Transverse colon (tissue), 4 donors: ENCODE measurements at regions not wholly inside any gene's neighbourhood (a gene's known extent, or its start where the extent isn't known, plus 50 kb on each side); places are given as distances from the start of the nearest gene placed in this dataset.

Experiments
- DNase-seq: peaks from one replicate; pipeline ENCODE4 v3.0.0-alpha.2; 2019
- H3K27ac ChIP-seq, 4 donors: fragments of 200-600 bp; sonication (generic); 2 replicates each; pipeline ENCODE4 v1.5.1; 2016 to 2018; ENCODE audit warnings: inconsistent platforms in 4 of 4
- H3K27me3 ChIP-seq: fragments of 200-600 bp; sonication (generic); 2 replicates; pipeline ENCODE4 v1.5.1; 2017; ENCODE audit warnings: inconsistent platforms
- H3K36me3 ChIP-seq, 4 donors: fragments of 200-600 bp; sonication (generic); 2 replicates each; pipeline ENCODE4 v1.5.1; 2017 to 2019; ENCODE audit warnings: inconsistent platforms in 4 of 4
- H3K4me1 ChIP-seq, 4 donors: fragments of 200-600 bp; sonication (generic); 2 replicates each; pipeline ENCODE4 v1.5.1; 2017 to 2020; ENCODE audit warnings: inconsistent platforms in 4 of 4
- H3K4me3 ChIP-seq, 4 donors: fragments of 200-600 bp; sonication (generic); 1 replicate in 1 of 4; 2 replicates in 3 of 4; pipeline versions ENCODE4 v1.5.1 to v1.6.1; 2017 to 2019; ENCODE audit warnings: inconsistent platforms in 4 of 4
- H3K9me3 ChIP-seq, 2 donors: fragments of 200-600 bp; sonication (generic); 2 replicates each; pipeline ENCODE4 v1.5.1; 2017 to 2019; ENCODE audit warnings: inconsistent platforms in 2 of 2
- EP300 ChIP-seq: sonication (generic); formaldehyde crosslinking; IDR thresholded peaks from one replicate; pipeline ENCODE4 v1.6.1; 2017; ENCODE audit warnings: antibody characterized with exemption, low read depth
- POLR2A ChIP-seq: fragments of 450-650 bp; IDR thresholded peaks from one replicate; pipeline ENCODE4 v1.6.1; 2016; ENCODE audit warnings: antibody characterized with exemption, mild to moderate bottlenecking, moderate library complexity
- POLR2AphosphoS5 ChIP-seq, 3 donors: sonication (generic); formaldehyde crosslinking; IDR thresholded peaks; one replicate each; pipeline ENCODE4 v1.6.1; 2016; ENCODE audit warnings: antibody characterized with exemption in 3 of 3
- WGBS, 2 donors: methylation state at CpG; one replicate each; pipeline ENCODE4 v1.1.5; 2018; ENCODE audit warnings: low coverage in 1 of 2; 5-methylcytosine and 5-hydroxymethylcytosine counted together
- in situ Hi-C, 4 donors: fragments of 200-750 bp; cut with MboI; loops; one replicate each; pipeline versions ENCODE4 v1.15.0 to v1.15.1; 2017; ENCODE audit warnings: low sequenced_read_pairs in 3 of 4, low pct_ligation_motif_present in 1 of 4, low pct_unique_long_range_greater_than_20kb in 1 of 4
- intact Hi-C: fragments of 100-400 bp; cut with DNase I; formaldehyde crosslinking; loops from one replicate; pipeline ENCODE4 v1.15.1; 2023; ENCODE audit warnings: low total_unique reads
- TF ChIP-seq, protein P1 (sequence below), 5 experiments: fragments of 200-600 bp in 3 of 5; fragments of 450-650 bp in 2 of 5; sonication (generic) in 3 of 5; IDR thresholded peaks; 1 replicate in 2 of 5; 2 replicates in 3 of 5; pipeline ENCODE4 v1.5.1; 2016 to 2017; ENCODE audit warnings: antibody characterized with exemption in 5 of 5, inconsistent platforms in 3 of 5, mild to moderate bottlenecking in 2 of 5, moderate library complexity in 1 of 5

DNA sequence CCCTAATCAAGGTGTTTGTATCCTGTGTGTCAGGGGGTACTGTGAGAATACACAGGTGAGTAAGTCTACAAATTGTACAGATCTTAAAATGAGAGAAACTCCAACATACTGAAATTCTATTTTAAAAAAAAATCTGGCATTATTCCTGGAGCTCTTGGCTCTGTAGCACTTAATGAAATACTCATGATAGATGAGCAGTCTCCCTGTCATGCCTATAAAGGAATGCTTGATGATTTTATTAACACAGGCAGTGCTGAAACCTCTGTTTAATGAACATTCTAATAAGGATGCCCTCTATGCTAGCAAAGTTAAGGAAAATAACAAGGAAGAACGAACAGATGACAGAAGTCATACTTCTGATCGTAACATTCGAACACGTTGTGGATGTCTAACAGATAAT lies 233.9 kb upstream of the NEGR1 start:
- in situ Hi-C loops (no loop called here), intact Hi-C loops (no loop called here)
- Histone ChIP-seq H3K36me3 (no peaks in the 10 kb centered on the region), H3K4me1 (no peaks in the 10 kb centered on the region), H3K4me3 (no peak overlapping the region), H3K27ac (no peak overlapping the region), H3K27me3 (no peaks in the 10 kb centered on the region), H3K9me3 (no peaks in the 10 kb centered on the region)
- DNase-seq = no peak
- TF ChIP-seq POLR2AphosphoS5 (IDR thresholded peaks at IDR 0.05) (no peak), POLR2A (no peak), EP300 (no peak)
- TF ChIP-seq, protein P1, sequence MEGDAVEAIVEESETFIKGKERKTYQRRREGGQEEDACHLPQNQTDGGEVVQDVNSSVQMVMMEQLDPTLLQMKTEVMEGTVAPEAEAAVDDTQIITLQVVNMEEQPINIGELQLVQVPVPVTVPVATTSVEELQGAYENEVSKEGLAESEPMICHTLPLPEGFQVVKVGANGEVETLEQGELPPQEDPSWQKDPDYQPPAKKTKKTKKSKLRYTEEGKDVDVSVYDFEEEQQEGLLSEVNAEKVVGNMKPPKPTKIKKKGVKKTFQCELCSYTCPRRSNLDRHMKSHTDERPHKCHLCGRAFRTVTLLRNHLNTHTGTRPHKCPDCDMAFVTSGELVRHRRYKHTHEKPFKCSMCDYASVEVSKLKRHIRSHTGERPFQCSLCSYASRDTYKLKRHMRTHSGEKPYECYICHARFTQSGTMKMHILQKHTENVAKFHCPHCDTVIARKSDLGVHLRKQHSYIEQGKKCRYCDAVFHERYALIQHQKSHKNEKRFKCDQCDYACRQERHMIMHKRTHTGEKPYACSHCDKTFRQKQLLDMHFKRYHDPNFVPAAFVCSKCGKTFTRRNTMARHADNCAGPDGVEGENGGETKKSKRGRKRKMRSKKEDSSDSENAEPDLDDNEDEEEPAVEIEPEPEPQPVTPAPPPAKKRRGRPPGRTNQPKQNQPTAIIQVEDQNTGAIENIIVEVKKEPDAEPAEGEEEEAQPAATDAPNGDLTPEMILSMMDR (IDR thresholded peaks at IDR 0.05) = no peak
- 85 to 100% methylated on average over 3 to 4 of the region's 4 CpGs for WGBS, 2 donors

DNA sequence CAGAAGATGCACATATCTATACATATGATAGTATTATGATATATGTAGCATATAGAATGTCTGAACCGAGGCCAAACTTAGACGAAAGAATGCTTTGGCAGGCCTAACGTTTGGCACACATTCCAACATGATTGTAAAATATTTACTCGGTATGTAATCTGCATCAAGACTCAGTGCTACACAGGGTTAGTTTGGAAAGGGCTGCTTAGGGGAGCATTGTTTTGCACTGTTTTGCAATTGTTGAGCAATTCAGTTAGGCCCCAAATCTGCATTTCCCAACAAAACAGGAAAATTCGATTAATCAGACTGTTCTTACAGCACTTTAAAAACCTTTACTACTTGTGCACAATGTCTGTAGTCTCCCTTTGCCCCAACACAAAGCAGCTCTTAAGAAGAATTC lies 216.0 kb upstream of the NEGR1 start:
- no peak for DNase-seq
- WGBS, 2 donors = 41 to 50% methylated on average over 3 to 5 of the region's 5 CpGs

DNA sequence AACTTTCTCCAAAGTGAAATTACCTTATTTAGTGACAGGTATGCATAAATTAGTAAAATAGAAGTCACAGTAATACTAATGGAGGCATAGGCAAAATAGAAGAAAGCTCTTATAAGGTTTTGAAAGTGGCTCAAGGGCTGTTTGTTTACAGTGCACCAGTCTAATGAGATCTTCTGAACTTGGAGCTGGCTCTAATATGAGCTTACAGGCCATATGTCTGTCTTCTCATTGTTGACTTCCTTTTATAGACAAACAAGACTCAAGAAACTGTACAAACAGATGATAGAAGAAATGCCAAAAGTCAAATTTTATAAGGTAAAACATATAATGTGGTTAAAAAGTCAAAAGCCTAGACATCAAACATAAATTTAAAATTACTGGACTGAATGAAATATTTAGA lies 207.5 kb upstream of the NEGR1 start:
- Histone ChIP-seq H3K27ac (no peak overlapping the region), H3K9me3 (no peaks in the 10 kb centered on the region), H3K4me3 (no peak overlapping the region), H3K4me1 (no peaks in the 10 kb centered on the region), H3K36me3 (no peaks in the 10 kb centered on the region), H3K27me3 (no peaks in the 10 kb centered on the region)
- in situ Hi-C loops (no loop called here), intact Hi-C loops (no loop called here)
- TF ChIP-seq EP300 = no peak
- no peak for TF ChIP-seq POLR2AphosphoS5 (IDR thresholded peaks at IDR 0.05)
- no peak for TF ChIP-seq POLR2A
- TF ChIP-seq, protein P1 (IDR thresholded peaks at IDR 0.05) = no peak
- DNase-seq = no peak

More for the DNA sequence above, 216.0 kb upstream of the NEGR1 start:
- in situ Hi-C loops = no loop called here
- no peak overlapping the region for H3K4me3 ChIP-seq
- H3K4me1 ChIP-seq = no peaks in the 10 kb centered on the region
- no peaks in the 10 kb centered on the region for H3K36me3 ChIP-seq
- TF ChIP-seq EP300 = no peak
- TF ChIP-seq, protein P1 (IDR thresholded peaks at IDR 0.05) = no peak
- no peaks in the 10 kb centered on the region for H3K27me3 ChIP-seq
- no peaks in the 10 kb centered on the region for H3K9me3 ChIP-seq
- H3K27ac ChIP-seq = no peak overlapping the region
- intact Hi-C loops = no loop called here

- intact Hi-C loops = no loop called here
- WGBS, 2 donors = 16 to 20% methylated on average over 1 of the region's 1 CpG
- no peaks in the 10 kb centered on the region for H3K4me1 ChIP-seq
- H3K4me3 ChIP-seq = no peak overlapping the region
- in situ Hi-C loops = no loop called here
- H3K9me3 ChIP-seq = no peaks in the 10 kb centered on the region
- no peaks in the 10 kb centered on the region for H3K27me3 ChIP-seq
- no peaks in the 10 kb centered on the region for H3K36me3 ChIP-seq
- no peak overlapping the region for H3K27ac ChIP-seq
- TF ChIP-seq, protein P1 (IDR thresholded peaks at IDR 0.05) = no peak
- TF ChIP-seq EP300 (no peak), POLR2A (no peak), POLR2AphosphoS5 (IDR thresholded peaks at IDR 0.05) (no peak)
- no peak for DNase-seq
Measured at GRCh38 chr1:72485801-72486200, 203.5 kb upstream of the NEGR1 start.
